Skeletal muscle satellite cell (primary cell): ENCODE measurements at regions not wholly inside any gene's neighbourhood (a gene's known extent, or its start where the extent isn't known, plus 50 kb on each side); places are given as distances from the start of the nearest gene placed in this dataset.

Experiments used
- H3K27me3 ChIP-seq: 2 replicates; pipeline ENCODE4 v1.7.0; 2013; ENCODE audit warnings: low read length; ENCODE audit not compliant: control insufficient read depth, insufficient read depth
- H3K36me3 ChIP-seq: 2 replicates; pipeline ENCODE4 v1.7.0; 2013; ENCODE audit warnings: mild to moderate bottlenecking, control low read depth, low read length; ENCODE audit not compliant: insufficient read depth
- H3K4me1 ChIP-seq: 2 replicates; pipeline ENCODE4 v1.7.0; 2013; ENCODE audit warnings: low read length; ENCODE audit not compliant: control insufficient read depth, insufficient read depth
- H3K4me2 ChIP-seq: 2 replicates; pipeline ENCODE4 v1.7.0; 2013; ENCODE audit warnings: mild to moderate bottlenecking, low read length
- H3K4me3 ChIP-seq: 2 replicates; pipeline ENCODE4 v1.7.0; 2013; ENCODE audit warnings: low read length
- H3K9ac ChIP-seq: 2 replicates; pipeline ENCODE4 v1.7.0; 2013; ENCODE audit warnings: mild to moderate bottlenecking, low read depth, low read length, moderate library complexity
- H3K9me3 ChIP-seq: replicated peaks from 2 replicates; pipeline ENCODE4 v1.7.0; 2013; ENCODE audit warnings: mild to moderate bottlenecking, control low read depth, low read length

- Histone ChIP-seq H3K4me3 (no peak overlapping the region), H3K4me1 (no peaks in the 10 kb centered on the region), H3K4me2 (no peak overlapping the region), H3K36me3 (no peaks in the 10 kb centered on the region), H3K9ac (no peak overlapping the region), H3K9me3 (no peaks in the 10 kb centered on the region), H3K27me3 (no peaks in the 10 kb centered on the region)
Observed at GRCh38 chr2:106638043-106638442, 150.9 kb downstream of the CD8B2 start.

- no peak overlapping the region for H3K4me3 ChIP-seq
- no peaks in the 10 kb centered on the region for H3K9me3 ChIP-seq
- no peaks in the 10 kb centered on the region for H3K27me3 ChIP-seq
- H3K36me3 ChIP-seq: no peaks in the 10 kb centered on the region
- no peaks in the 10 kb centered on the region for H3K4me1 ChIP-seq
- H3K4me2 ChIP-seq: no peak overlapping the region
- H3K9ac ChIP-seq: no peak overlapping the region
Observed at GRCh38 chr2:106638580-106638979, 151.4 kb downstream of the CD8B2 start.

GRCh38 chr2:106642679-106643078 lies 155.5 kb downstream of the CD8B2 start:
- Histone ChIP-seq H3K4me2 (no peak overlapping the region), H3K4me3 (no peak overlapping the region), H3K9ac (no peak overlapping the region), H3K4me1 (no peaks in the 10 kb centered on the region), H3K27me3 (no peaks in the 10 kb centered on the region), H3K9me3 (no peaks in the 10 kb centered on the region), H3K36me3 (no peaks in the 10 kb centered on the region)

- Histone ChIP-seq H3K36me3 (no peaks in the 10 kb centered on the region), H3K4me1 (no peaks in the 10 kb centered on the region), H3K4me2 (no peak overlapping the region), H3K9me3 (no peaks in the 10 kb centered on the region), H3K4me3 (no peak overlapping the region), H3K9ac (no peak overlapping the region), H3K27me3 (no peaks in the 10 kb centered on the region)
Observed at GRCh38 chr2:106644623-106645022, 157.5 kb downstream of the CD8B2 start.

GRCh38 chr2:106646605-106647004 lies 159.4 kb downstream of the CD8B2 start:
- no peaks in the 10 kb centered on the region for H3K4me1 ChIP-seq
- H3K36me3 ChIP-seq: no peaks in the 10 kb centered on the region
- no peak overlapping the region for H3K9ac ChIP-seq
- no peak overlapping the region for H3K4me2 ChIP-seq
- H3K9me3 ChIP-seq: no peaks in the 10 kb centered on the region
- no peak overlapping the region for H3K4me3 ChIP-seq
- H3K27me3 ChIP-seq: no peaks in the 10 kb centered on the region

- Histone ChIP-seq H3K4me3 (no peak overlapping the region), H3K4me2 (no peak overlapping the region), H3K9ac (no peak overlapping the region), H3K4me1 (no peaks in the 10 kb centered on the region), H3K36me3 (no peaks in the 10 kb centered on the region), H3K9me3 (no peaks in the 10 kb centered on the region), H3K27me3 (no peaks in the 10 kb centered on the region)
Observed at GRCh38 chr2:106649306-106649705, 162.1 kb downstream of the CD8B2 start.

- Histone ChIP-seq H3K9me3 (no peaks in the 10 kb centered on the region), H3K36me3 (no peaks in the 10 kb centered on the region), H3K27me3 (no peaks in the 10 kb centered on the region), H3K4me3 (no peak overlapping the region), H3K9ac (no peak overlapping the region), H3K4me2 (no peak overlapping the region), H3K4me1 (no peaks in the 10 kb centered on the region)
Observed at GRCh38 chr2:106653465-106653864, 166.3 kb downstream of the CD8B2 start.

- Histone ChIP-seq H3K9me3 (no peaks in the 10 kb centered on the region), H3K36me3 (no peaks in the 10 kb centered on the region), H3K9ac (no peak overlapping the region), H3K27me3 (no peaks in the 10 kb centered on the region), H3K4me1 (no peaks in the 10 kb centered on the region), H3K4me3 (no peak overlapping the region), H3K4me2 (no peak overlapping the region)
Observed at GRCh38 chr2:106658616-106659015, 171.5 kb downstream of the CD8B2 start.

GRCh38 chr2:106664669-106665068 lies 177.5 kb downstream of the CD8B2 start:
- Histone ChIP-seq H3K9me3 (no peaks in the 10 kb centered on the region), H3K36me3 (no peaks in the 10 kb centered on the region), H3K27me3 (no peaks in the 10 kb centered on the region), H3K4me2 (no peak overlapping the region), H3K4me1 (no peaks in the 10 kb centered on the region), H3K4me3 (no peak overlapping the region), H3K9ac (no peak overlapping the region)

- Histone ChIP-seq H3K4me1 (no peaks in the 10 kb centered on the region), H3K27me3 (no peaks in the 10 kb centered on the region), H3K9me3 (peaks cover 6% of the 10 kb centered on the region)
Observed at GRCh38 chr2:106667478-106668070, 180.4 kb downstream of the CD8B2 start.

GRCh38 chr2:106685180-106685897 lies 198.2 kb downstream of the CD8B2 start:
- Histone ChIP-seq H3K4me3 (no peak overlapping the region), H3K9me3 (peaks cover 7% of the 10 kb centered on the region), H3K4me2 (no peak overlapping the region), H3K4me1 (no peaks in the 10 kb centered on the region), H3K9ac (no peak overlapping the region), H3K36me3 (no peaks in the 10 kb centered on the region), H3K27me3 (no peaks in the 10 kb centered on the region)

More at GRCh38 chr2:106667478-106668070, 180.4 kb downstream of the CD8B2 start:
- H3K4me2 ChIP-seq: no peak overlapping the region
- no peaks in the 10 kb centered on the region for H3K36me3 ChIP-seq
- no peak overlapping the region for H3K4me3 ChIP-seq
- no peak overlapping the region for H3K9ac ChIP-seq

GRCh38 chr2:106686814-106687213 lies 199.2 kb downstream of the ST6GAL2 start:
- no peaks in the 10 kb centered on the region for H3K36me3 ChIP-seq
- H3K9ac ChIP-seq: no peak overlapping the region
- no peak overlapping the region for H3K4me2 ChIP-seq
- no peaks in the 10 kb centered on the region for H3K27me3 ChIP-seq
- no peaks in the 10 kb centered on the region for H3K4me1 ChIP-seq
- no peak overlapping the region for H3K4me3 ChIP-seq
- H3K9me3 ChIP-seq: peaks cover 7% of the 10 kb centered on the region
